ENCODE measurements at regions not wholly inside any gene's neighbourhood (a gene's known extent, or its start where the extent isn't known, plus 50 kb on each side); places are given as distances from the start of the nearest gene placed in this dataset.

GRCh38 chr1:221294242-221294641, 415.0 kb downstream of the HLX start:
- no peak for TF ChIP-seq CTCF (IDR thresholded peaks at IDR 0.05; ENCODE audit: insufficient read depth, low read length)
- TF ChIP-seq POLR2AphosphoS5 (IDR thresholded peaks at IDR 0.05; ENCODE audit: low read depth): no peak
